C4-2B (cell line): ENCODE measurements at regions not wholly inside any gene's neighbourhood (a gene's known extent, or its start where the extent isn't known, plus 50 kb on each side); places are given as distances from the start of the nearest gene placed in this dataset.

ENCODE experiments used
- CTCF ChIP-seq: fragments of 450-650 bp; conservative IDR thresholded peaks from 2 replicates; pipeline ENCODE4 v1.5.1; 2017; ENCODE audit warnings: mild to moderate bottlenecking
- ZFX ChIP-seq: fragments of 450-650 bp; IDR thresholded peaks from 2 replicates; pipeline ENCODE4 v1.6.1; 2017

- no peak for TF ChIP-seq CTCF
- TF ChIP-seq ZFX = no peak
Observed at GRCh38 chr4:23062188-23062587, 369.5 kb downstream of the GBA3 start.
